AG20443 (cell line): ENCODE measurements at regions not wholly inside any gene's neighbourhood (a gene's known extent, or its start where the extent isn't known, plus 50 kb on each side); places are given as distances from the start of the nearest gene placed in this dataset.
"Not testable (repeated sequence)": the region's sequence is repeated elsewhere in the genome, so short reads cannot be mapped to it uniquely, and the experiment has no call there.

Experiments
- DNase-seq: peaks from one replicate; pipeline ENCODE4 v3.0.0; 2012; ENCODE audit warnings: low spot score, mixed read lengths

- DNase-seq = no peak
Observed at GRCh38 chr6:153984811-153985210, 54.2 kb upstream of the OPRM1 start.

GRCh38 chr6:153980171-153980570 is 58.9 kb upstream of the OPRM1 start:
- no peak for DNase-seq

- DNase-seq = not testable (repeated sequence)
Observed at GRCh38 chr6:153978911-153979548, 60.0 kb upstream of the OPRM1 start.

- DNase-seq = peak; percentile 66
Observed at GRCh38 chr6:153976921-153977693, 61.9 kb upstream of the OPRM1 start.

- no peak for DNase-seq
Observed at GRCh38 chr6:153966001-153966400, 73.0 kb upstream of the OPRM1 start.

GRCh38 chr6:153963352-153963751 is 75.7 kb upstream of the OPRM1 start:
- DNase-seq = no peak

GRCh38 chr6:153962555-153962954 is 76.5 kb upstream of the OPRM1 start:
- DNase-seq = no peak

GRCh38 chr6:153960741-153961140 is 78.3 kb upstream of the OPRM1 start:
- no peak for DNase-seq

- DNase-seq = no peak
Observed at GRCh38 chr6:153960281-153960680, 78.8 kb upstream of the OPRM1 start.

GRCh38 chr6:153959276-153959675 is 79.8 kb upstream of the OPRM1 start:
- no peak for DNase-seq

GRCh38 chr6:153958860-153959259 is 80.2 kb upstream of the OPRM1 start:
- no peak for DNase-seq

GRCh38 chr6:153957394-153957793 is 81.6 kb upstream of the OPRM1 start:
- DNase-seq = no peak

GRCh38 chr6:153956808-153957207 is 82.2 kb upstream of the OPRM1 start:
- DNase-seq = peak; percentile 4

- DNase-seq = no peak
Observed at GRCh38 chr6:153949616-153950015, 89.4 kb upstream of the OPRM1 start.

- DNase-seq = peak; percentile 11
Observed at GRCh38 chr6:153947808-153948447, 91.1 kb upstream of the OPRM1 start.

GRCh38 chr6:153944201-153944600 is 94.8 kb upstream of the OPRM1 start:
- no peak for DNase-seq

- no peak for DNase-seq
Observed at GRCh38 chr6:153942361-153942760, 96.7 kb upstream of the OPRM1 start.

GRCh38 chr6:153941768-153942167 is 97.3 kb upstream of the OPRM1 start:
- DNase-seq = no peak

GRCh38 chr6:153938876-153939275 is 100.2 kb upstream of the OPRM1 start:
- DNase-seq = no peak

- DNase-seq = no peak
Observed at GRCh38 chr6:153931431-153931830, 107.6 kb upstream of the OPRM1 start.

- DNase-seq = no peak
Observed at GRCh38 chr6:153927867-153928266, 111.2 kb upstream of the OPRM1 start.

- DNase-seq = no peak
Observed at GRCh38 chr6:153898360-153899059, 140.5 kb upstream of the OPRM1 start.

- DNase-seq = no peak
Observed at GRCh38 chr6:153882411-153882810, 156.6 kb upstream of the OPRM1 start.
